Psoas muscle (tissue), 7 donors: ENCODE measurements at regions not wholly inside any gene's neighbourhood (a gene's known extent, or its start where the extent isn't known, plus 50 kb on each side); places are given as distances from the start of the nearest gene placed in this dataset.

ENCODE experiments used
- ATAC-seq, 4 donors: fragments of 200-7000 bp; cut with Tn5 transposase; one replicate each; pipeline ENCODE4 v1.9.1; 2020; ENCODE audit warnings: moderate library complexity in 3 of 4, mild to moderate bottlenecking in 2 of 4
- DNase-seq, 2 donors: peaks; one replicate each; pipeline ENCODE4 v3.0.0-alpha.2; 2020
- H3K27ac ChIP-seq: fragments of 200-600 bp; one replicate; pipeline ENCODE4 v1.8.0; 2022
- H3K27me3 ChIP-seq, 3 donors: fragments of 200-600 bp in 1 of 3; one replicate each; pipeline versions ENCODE4 v1.6.1 to v1.8.0; 2013 to 2022; ENCODE audit warnings: low read length in 2 of 3, mild to moderate bottlenecking in 2 of 3, moderate library complexity in 1 of 3; ENCODE audit not compliant: insufficient read depth in 3 of 3
- H3K36me3 ChIP-seq, 2 donors: fragments of 200-600 bp in 1 of 2; one replicate each; pipeline versions ENCODE4 v1.6.1 to v1.8.0; 2013 to 2022; ENCODE audit warnings: low read depth in 1 of 2, mild to moderate bottlenecking in 1 of 2, moderate library complexity in 1 of 2; ENCODE audit not compliant: insufficient read depth in 1 of 2
- H3K4me1 ChIP-seq: fragments of 200-600 bp; one replicate; pipeline ENCODE4 v1.8.0; 2022
- H3K4me3 ChIP-seq: fragments of 200-600 bp; one replicate; pipeline ENCODE4 v1.8.0; 2022; ENCODE audit warnings: mild to moderate bottlenecking
- H3K9me3 ChIP-seq: fragments of 200-600 bp; one replicate; pipeline ENCODE4 v1.8.0; 2022
- WGBS, 3 donors: extraction: QIAGEN DNeasy Blood & Tissue Kit; methylation state at CpG; one replicate each; pipeline versions ENCODE4 v1.1.6 to v1.1.7; 2013; 5-methylcytosine and 5-hydroxymethylcytosine counted together
- intact Hi-C, 2 donors: fragments of 100-400 bp; cut with DNase I; formaldehyde crosslinking; loops; one replicate each; pipeline versions ENCODE4 v1.11.0 to v1.14.2; 2022
- TF ChIP-seq, protein P1 (sequence below): fragments of 200-600 bp; IDR thresholded peaks from one replicate; pipeline ENCODE4 v1.8.0; 2022; ENCODE audit warnings: antibody characterized with exemption
- donor health status: healthy with polysubstance abuse.
- donor health status: DM: no; HTN: no; CAD: no; lungs with moderate emphysema.
- donor health status: Bipolar disorder and iron deficiency.
- donor health status: healthy.
- donor health status: DM: yes; HTN: yes; CAD: no.
- donor health status: DM: no; HTN: no; CAD: no.
- donor health status: DM: yes; HTN: yes; CAD: no.

DNA sequence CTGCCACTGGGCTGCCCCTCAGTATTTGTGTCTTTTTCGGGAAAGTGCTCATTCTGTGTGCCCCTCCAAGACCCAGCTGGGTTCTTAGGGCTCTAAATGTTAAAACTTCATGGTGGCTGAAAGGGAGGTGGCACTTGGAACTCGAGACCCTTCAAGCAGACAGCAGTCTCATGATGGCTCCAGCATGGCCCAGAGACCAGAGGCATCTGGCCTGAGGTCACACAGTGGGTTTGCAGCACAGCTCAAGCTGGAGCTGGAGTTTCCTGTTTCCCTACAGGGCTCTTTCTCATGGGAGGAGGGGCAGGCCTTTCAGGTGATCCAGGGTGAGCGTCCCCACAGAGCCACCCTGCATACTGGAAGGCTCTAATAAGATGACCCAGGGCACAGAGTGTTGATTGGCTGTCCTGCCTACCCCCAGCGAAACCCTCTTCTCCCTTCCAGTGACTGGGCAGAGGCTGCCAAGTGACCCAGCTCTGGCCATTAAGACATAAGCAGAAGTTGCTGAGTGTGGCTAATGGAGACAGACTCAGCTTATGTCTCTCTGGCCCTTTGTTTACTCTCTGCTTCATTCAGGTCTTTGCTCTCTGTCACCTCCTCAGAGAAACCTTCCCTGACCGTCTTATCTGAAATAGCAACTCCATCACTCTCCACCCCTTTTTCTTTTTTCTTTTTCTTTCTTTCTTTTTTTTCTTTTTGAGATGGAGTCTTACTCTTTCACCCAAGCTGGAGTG is 166.6 kb upstream of the SMAD3 start:
- Histone ChIP-seq H3K27ac (no peak overlapping the region), H3K36me3 (no peaks in the 10 kb centered on the region), H3K4me1 (no peaks in the 10 kb centered on the region), H3K27me3 (no peaks in the 10 kb centered on the region), H3K4me3 (no peak overlapping the region), H3K9me3 (no peaks in the 10 kb centered on the region)
- ATAC-seq (no peak), DNase-seq (no peak)
- WGBS, 3 donors: 89 to 93% (median 92%) methylated on average over 5 of the region's 5 CpGs
- TF ChIP-seq, protein P1, sequence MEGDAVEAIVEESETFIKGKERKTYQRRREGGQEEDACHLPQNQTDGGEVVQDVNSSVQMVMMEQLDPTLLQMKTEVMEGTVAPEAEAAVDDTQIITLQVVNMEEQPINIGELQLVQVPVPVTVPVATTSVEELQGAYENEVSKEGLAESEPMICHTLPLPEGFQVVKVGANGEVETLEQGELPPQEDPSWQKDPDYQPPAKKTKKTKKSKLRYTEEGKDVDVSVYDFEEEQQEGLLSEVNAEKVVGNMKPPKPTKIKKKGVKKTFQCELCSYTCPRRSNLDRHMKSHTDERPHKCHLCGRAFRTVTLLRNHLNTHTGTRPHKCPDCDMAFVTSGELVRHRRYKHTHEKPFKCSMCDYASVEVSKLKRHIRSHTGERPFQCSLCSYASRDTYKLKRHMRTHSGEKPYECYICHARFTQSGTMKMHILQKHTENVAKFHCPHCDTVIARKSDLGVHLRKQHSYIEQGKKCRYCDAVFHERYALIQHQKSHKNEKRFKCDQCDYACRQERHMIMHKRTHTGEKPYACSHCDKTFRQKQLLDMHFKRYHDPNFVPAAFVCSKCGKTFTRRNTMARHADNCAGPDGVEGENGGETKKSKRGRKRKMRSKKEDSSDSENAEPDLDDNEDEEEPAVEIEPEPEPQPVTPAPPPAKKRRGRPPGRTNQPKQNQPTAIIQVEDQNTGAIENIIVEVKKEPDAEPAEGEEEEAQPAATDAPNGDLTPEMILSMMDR: no peak
- intact Hi-C loops: no loop called here

DNA sequence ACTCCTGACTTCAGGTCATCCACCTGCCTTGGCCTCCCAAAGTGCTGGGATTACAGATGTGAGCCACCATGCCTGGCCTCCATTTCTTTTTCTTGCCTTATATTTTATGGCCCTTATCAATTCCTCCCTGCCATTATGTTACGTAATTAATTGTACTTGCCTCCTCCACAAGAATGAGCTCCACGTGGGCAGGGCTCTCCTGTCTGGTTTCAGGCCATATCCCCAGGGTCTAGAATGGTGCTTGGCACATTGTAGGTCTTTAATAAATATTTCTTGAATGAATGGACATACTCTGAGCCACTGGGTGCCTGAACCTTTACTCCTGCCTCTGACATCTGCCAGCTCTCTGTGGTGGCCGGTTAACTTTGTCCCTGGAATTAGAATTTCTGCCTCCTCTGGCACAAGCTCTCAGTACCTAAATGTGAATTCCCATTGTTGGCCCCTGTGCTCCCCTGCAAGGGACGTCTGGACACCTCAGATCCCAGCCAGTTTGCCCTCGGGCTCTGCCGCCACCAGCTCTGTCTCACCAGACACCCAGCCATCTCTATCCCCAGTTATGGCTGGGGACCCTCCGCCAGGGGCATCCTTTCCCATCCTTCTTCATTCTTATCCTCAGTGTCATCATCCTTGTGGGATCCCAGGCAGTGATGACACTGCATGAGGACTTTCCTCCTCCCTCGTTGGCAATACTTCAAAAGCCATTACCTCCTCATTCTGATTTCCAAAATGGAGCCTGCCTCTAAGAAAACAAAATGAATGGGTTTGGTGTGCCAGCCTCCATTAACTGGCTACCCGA is 165.6 kb upstream of the SMAD3 start:
- no peaks in the 10 kb centered on the region for H3K4me1 ChIP-seq
- WGBS, 3 donors: 95 to 98% (median 96%) methylated on average over 9 of the region's 9 CpGs
- H3K27ac ChIP-seq: no peak overlapping the region
- no peak for ATAC-seq
- no peaks in the 10 kb centered on the region for H3K27me3 ChIP-seq
- H3K9me3 ChIP-seq: no peaks in the 10 kb centered on the region
- no peaks in the 10 kb centered on the region for H3K36me3 ChIP-seq
- H3K4me3 ChIP-seq: no peak overlapping the region
- DNase-seq: no peak
- intact Hi-C loops: no loop called here
- TF ChIP-seq, protein P1: no peak

- intact Hi-C loops: no loop called here
- DNase-seq (no peak), ATAC-seq (no peak)
- Histone ChIP-seq H3K27ac (peak overlapping the region; percentile 33), H3K27me3 (no peaks in the 10 kb centered on the region), H3K9me3 (no peaks in the 10 kb centered on the region), H3K4me3 (no peak overlapping the region), H3K4me1 (no peaks in the 10 kb centered on the region), H3K36me3 (no peaks in the 10 kb centered on the region)
- TF ChIP-seq, protein P1: no peak
- WGBS, 3 donors: 88 to 94% (median 93%) methylated on average over 14 of the region's 14 CpGs
These were observed 164.7 kb upstream of the SMAD3 start for GRCh38 chr15:66900586-66901310.

DNA sequence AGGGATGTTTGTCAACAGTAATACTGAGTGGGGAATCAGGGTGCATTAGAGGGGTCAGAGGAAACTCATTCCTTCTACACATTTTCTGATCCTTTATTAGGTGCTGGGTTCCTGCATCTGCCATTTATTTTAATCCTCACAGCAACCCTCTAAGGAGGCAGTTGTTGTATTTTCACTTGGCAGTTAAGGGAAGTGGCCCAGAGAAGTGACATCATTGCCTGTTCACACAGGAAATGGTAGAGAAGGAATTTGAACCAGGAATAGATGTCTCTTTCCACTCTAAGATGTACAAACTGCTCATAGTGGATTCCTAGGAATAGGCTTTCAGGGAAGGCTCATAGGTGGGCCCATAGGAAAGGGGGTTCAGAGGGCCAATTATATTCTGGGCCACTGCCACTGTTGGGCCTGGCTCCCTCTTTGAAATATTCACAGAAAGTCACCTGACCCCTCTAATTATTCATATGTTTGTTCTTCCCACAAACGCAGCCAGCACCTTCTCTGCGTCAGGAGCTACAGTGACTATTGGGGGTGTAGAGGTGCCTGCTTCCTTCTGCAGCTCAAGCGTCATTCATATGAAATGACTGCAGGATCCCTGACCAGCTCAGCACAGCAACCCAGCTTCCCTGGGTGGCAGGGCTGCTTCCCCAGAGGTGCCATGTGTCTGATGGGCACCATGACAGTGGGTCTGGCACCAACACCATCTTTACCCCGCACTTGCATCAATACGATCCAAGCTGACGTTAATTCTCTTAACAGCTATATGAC is 163.9 kb upstream of the SMAD3 start:
- Histone ChIP-seq H3K9me3 (no peaks in the 10 kb centered on the region), H3K27me3 (no peaks in the 10 kb centered on the region), H3K36me3 (no peaks in the 10 kb centered on the region), H3K4me3 (no peak overlapping the region), H3K27ac (peak overlapping the region; percentile 33), H3K4me1 (no peaks in the 10 kb centered on the region)
- WGBS, 3 donors: 90 to 91% (median 90%) methylated on average over 6 of the region's 6 CpGs
- DNase-seq: no peak
- intact Hi-C loops: no loop called here
- no peak for ATAC-seq
- TF ChIP-seq, protein P1: no peak
